Erythroblast (primary cell): ENCODE measurements at regions not wholly inside any gene's neighbourhood (a gene's known extent, or its start where the extent isn't known, plus 50 kb on each side); places are given as distances from the start of the nearest gene placed in this dataset.

ENCODE experiments used
- GATA1 ChIP-seq: IDR thresholded peaks from 2 replicates; pipeline ENCODE4 v1.6.1; 2011; ENCODE audit warnings: low read depth, mild to moderate bottlenecking, control low read depth, low read length, moderate library complexity
- POLR2A ChIP-seq: IDR thresholded peaks from 2 replicates; pipeline ENCODE4 v1.6.1; 2011; ENCODE audit warnings: mild to moderate bottlenecking, low read length

DNA sequence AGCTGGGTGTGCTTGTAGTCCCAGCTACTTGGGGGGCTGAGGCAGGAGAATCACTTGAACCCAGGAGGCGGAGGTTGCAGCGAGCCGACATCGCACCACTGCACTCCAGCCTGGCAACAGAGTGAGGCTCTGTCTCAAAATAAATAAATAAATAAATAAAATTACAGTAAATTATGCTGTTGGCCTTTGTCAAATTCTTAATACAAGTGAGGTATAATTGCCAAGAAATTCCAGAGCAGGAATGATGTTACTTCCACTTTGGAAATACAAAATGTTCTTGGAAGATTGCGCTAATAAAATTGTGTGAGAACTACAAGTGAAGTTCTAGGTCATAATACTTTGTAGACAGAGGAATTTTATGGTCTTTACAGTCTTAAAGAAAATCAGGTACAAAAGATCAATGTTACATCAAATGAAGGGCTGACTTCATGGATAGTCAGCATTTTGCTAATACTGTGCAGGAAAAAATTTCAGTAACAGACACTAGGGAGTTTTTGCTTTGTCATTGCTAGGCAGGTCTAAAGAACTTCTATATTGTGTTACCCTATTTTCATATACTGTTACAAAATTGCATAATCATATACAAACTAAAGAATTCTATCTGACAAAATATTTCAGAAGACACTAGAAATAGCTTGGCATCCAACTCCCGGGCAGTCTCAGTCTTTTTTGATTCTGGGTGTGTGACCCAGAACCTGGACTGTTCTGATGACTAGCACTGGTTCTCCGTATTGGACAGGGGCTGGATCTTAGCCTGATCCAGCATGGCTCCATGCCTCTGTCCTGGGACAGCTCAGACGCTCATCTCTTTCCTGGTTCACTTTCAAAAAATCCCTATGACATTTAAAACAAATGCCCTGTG, 76.0 kb upstream of the STK17B start:
- TF ChIP-seq POLR2A (no peak), GATA1 (no peak)
